ENCODE measurements at regions not wholly inside any gene's neighbourhood (a gene's known extent, or its start where the extent isn't known, plus 50 kb on each side); places are given as distances from the start of the nearest gene placed in this dataset.

GRCh38 chr10:1980459-1980858, 243.1 kb upstream of the ADARB2 start:
- TF ChIP-seq, protein P1, sequence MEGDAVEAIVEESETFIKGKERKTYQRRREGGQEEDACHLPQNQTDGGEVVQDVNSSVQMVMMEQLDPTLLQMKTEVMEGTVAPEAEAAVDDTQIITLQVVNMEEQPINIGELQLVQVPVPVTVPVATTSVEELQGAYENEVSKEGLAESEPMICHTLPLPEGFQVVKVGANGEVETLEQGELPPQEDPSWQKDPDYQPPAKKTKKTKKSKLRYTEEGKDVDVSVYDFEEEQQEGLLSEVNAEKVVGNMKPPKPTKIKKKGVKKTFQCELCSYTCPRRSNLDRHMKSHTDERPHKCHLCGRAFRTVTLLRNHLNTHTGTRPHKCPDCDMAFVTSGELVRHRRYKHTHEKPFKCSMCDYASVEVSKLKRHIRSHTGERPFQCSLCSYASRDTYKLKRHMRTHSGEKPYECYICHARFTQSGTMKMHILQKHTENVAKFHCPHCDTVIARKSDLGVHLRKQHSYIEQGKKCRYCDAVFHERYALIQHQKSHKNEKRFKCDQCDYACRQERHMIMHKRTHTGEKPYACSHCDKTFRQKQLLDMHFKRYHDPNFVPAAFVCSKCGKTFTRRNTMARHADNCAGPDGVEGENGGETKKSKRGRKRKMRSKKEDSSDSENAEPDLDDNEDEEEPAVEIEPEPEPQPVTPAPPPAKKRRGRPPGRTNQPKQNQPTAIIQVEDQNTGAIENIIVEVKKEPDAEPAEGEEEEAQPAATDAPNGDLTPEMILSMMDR (IDR thresholded peaks at IDR 0.05): no peak
- no peak for TF ChIP-seq POLR2A (IDR thresholded peaks at IDR 0.05)

Data from suprapubic skin (tissue), 3 donors.